ENCODE measurements at regions not wholly inside any gene's neighbourhood (a gene's known extent, or its start where the extent isn't known, plus 50 kb on each side); places are given as distances from the start of the nearest gene placed in this dataset.

DNA sequence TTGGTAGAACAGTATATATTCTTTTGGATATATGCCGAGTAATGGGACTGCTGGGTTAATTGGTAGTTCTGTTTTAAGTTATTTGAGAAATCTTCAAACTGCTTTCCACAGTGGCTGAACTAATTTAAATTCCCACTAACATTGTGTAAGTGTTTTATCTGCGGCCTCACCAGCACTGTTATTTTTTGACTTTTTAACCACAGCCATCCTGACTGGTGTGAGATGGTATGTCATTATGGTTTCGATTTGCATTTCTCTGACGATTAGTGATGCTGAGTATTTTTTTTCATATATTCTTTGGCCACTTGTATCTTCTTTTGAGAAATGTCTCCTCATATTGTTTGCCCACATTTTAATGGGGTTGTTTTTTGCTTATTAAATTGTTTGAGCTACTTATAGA, 357.4 kb downstream of the C12orf50 start:
- no peaks in the 10 kb centered on the region for H3F3A ChIP-seq (ENCODE audit: insufficient read depth, low read length, poor library complexity, severe bottlenecking)
- no peak overlapping the region for H2AFZ ChIP-seq (ENCODE audit: low read depth, low read length)
- no peaks in the 10 kb centered on the region for H3K27me3 ChIP-seq (ENCODE audit: insufficient read depth, low read depth, low read length)
- no peaks in the 10 kb centered on the region for H3K9me2 ChIP-seq (ENCODE audit: insufficient read depth, low read length)
- no peak overlapping the region for H3K9ac ChIP-seq (ENCODE audit: low read length)
- no peaks in the 10 kb centered on the region for H3K79me2 ChIP-seq (replicated peaks; ENCODE audit: insufficient read depth, low read length)
- H3K4me3 ChIP-seq (ENCODE audit: low read length) = no peak overlapping the region
- no peaks in the 10 kb centered on the region for H3K9me3 ChIP-seq (ENCODE audit: low read length)
- H3K4me2 ChIP-seq (ENCODE audit: low read length) = no peak overlapping the region
- H3K27ac ChIP-seq (ENCODE audit: low read length) = no peak overlapping the region
- H3K36me3 ChIP-seq (ENCODE audit: insufficient read depth, low read length) = no peaks in the 10 kb centered on the region
- TF ChIP-seq, protein P1, sequence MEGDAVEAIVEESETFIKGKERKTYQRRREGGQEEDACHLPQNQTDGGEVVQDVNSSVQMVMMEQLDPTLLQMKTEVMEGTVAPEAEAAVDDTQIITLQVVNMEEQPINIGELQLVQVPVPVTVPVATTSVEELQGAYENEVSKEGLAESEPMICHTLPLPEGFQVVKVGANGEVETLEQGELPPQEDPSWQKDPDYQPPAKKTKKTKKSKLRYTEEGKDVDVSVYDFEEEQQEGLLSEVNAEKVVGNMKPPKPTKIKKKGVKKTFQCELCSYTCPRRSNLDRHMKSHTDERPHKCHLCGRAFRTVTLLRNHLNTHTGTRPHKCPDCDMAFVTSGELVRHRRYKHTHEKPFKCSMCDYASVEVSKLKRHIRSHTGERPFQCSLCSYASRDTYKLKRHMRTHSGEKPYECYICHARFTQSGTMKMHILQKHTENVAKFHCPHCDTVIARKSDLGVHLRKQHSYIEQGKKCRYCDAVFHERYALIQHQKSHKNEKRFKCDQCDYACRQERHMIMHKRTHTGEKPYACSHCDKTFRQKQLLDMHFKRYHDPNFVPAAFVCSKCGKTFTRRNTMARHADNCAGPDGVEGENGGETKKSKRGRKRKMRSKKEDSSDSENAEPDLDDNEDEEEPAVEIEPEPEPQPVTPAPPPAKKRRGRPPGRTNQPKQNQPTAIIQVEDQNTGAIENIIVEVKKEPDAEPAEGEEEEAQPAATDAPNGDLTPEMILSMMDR (IDR thresholded peaks at IDR 0.05; ENCODE audit: poor library complexity, severe bottlenecking) = no peak
- TF ChIP-seq SMC3 (conservative IDR thresholded peaks at IDR 0.05; ENCODE audit: poor library complexity) (no peak), POLR2AphosphoS5 (IDR thresholded peaks at IDR 0.05) (no peak), MXI1 (conservative IDR thresholded peaks at IDR 0.05; ENCODE audit: poor library complexity, severe bottlenecking) (no peak), EP300 (conservative IDR thresholded peaks at IDR 0.05; ENCODE audit: poor library complexity, severe bottlenecking) (no peak), RAD21 (conservative IDR thresholded peaks at IDR 0.05) (no peak), EZH2 (IDR thresholded peaks at IDR 0.05; ENCODE audit: borderline replicate concordance, insufficient read depth, low read length, poor library complexity, severe bottlenecking) (no peak), TAF1 (IDR thresholded peaks at IDR 0.05; ENCODE audit: low read depth) (no peak)
- TF ChIP-seq, protein P2, sequence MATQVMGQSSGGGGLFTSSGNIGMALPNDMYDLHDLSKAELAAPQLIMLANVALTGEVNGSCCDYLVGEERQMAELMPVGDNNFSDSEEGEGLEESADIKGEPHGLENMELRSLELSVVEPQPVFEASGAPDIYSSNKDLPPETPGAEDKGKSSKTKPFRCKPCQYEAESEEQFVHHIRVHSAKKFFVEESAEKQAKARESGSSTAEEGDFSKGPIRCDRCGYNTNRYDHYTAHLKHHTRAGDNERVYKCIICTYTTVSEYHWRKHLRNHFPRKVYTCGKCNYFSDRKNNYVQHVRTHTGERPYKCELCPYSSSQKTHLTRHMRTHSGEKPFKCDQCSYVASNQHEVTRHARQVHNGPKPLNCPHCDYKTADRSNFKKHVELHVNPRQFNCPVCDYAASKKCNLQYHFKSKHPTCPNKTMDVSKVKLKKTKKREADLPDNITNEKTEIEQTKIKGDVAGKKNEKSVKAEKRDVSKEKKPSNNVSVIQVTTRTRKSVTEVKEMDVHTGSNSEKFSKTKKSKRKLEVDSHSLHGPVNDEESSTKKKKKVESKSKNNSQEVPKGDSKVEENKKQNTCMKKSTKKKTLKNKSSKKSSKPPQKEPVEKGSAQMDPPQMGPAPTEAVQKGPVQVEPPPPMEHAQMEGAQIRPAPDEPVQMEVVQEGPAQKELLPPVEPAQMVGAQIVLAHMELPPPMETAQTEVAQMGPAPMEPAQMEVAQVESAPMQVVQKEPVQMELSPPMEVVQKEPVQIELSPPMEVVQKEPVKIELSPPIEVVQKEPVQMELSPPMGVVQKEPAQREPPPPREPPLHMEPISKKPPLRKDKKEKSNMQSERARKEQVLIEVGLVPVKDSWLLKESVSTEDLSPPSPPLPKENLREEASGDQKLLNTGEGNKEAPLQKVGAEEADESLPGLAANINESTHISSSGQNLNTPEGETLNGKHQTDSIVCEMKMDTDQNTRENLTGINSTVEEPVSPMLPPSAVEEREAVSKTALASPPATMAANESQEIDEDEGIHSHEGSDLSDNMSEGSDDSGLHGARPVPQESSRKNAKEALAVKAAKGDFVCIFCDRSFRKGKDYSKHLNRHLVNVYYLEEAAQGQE (IDR thresholded peaks at IDR 0.05; ENCODE audit: borderline replicate concordance) = no peak
- no peaks in the 10 kb centered on the region for H4K20me1 ChIP-seq (ENCODE audit: insufficient read depth)

DNA sequence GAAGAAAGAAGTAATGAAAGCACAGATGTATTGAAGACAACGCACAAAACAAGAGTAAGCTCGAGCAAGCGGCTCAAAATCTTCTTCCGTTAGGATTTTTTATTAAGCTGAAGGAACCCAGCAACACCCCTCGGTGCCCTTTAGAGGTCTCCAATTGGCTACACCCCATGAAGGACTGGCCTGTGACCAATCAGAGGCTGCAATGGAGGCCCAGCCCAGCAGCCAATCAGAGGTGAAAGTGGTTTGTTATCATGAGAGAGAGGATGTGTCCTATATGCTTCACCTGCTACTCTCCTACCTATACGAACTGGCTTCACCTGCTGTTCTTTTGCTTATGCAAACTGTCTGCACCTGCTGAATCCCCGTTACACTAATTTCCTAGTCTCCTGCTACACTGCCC, 358.8 kb downstream of the C12orf50 start:
- Histone ChIP-seq H3K4me2 (ENCODE audit: low read length) (no peak overlapping the region), H3K9me3 (ENCODE audit: low read length) (no peaks in the 10 kb centered on the region), H3F3A (ENCODE audit: insufficient read depth, low read length, poor library complexity, severe bottlenecking) (no peaks in the 10 kb centered on the region), H3K4me3 (ENCODE audit: low read length) (no peak overlapping the region), H2AFZ (ENCODE audit: low read depth, low read length) (no peak overlapping the region), H3K9me2 (ENCODE audit: insufficient read depth, low read length) (no peaks in the 10 kb centered on the region), H3K27ac (ENCODE audit: low read length) (no peak overlapping the region), H3K27me3 (ENCODE audit: insufficient read depth, low read depth, low read length) (no peaks in the 10 kb centered on the region), H3K9ac (ENCODE audit: low read length) (no peak overlapping the region), H3K79me2 (replicated peaks; ENCODE audit: insufficient read depth, low read length) (no peaks in the 10 kb centered on the region), H4K20me1 (ENCODE audit: insufficient read depth) (no peaks in the 10 kb centered on the region), H3K36me3 (ENCODE audit: insufficient read depth, low read length) (no peaks in the 10 kb centered on the region)
- no peak for TF ChIP-seq MXI1 (conservative IDR thresholded peaks at IDR 0.05; ENCODE audit: poor library complexity, severe bottlenecking)
- TF ChIP-seq TAF1 (IDR thresholded peaks at IDR 0.05; ENCODE audit: low read depth) = no peak
- no peak for TF ChIP-seq SMC3 (conservative IDR thresholded peaks at IDR 0.05; ENCODE audit: poor library complexity)
- TF ChIP-seq EP300 (conservative IDR thresholded peaks at IDR 0.05; ENCODE audit: poor library complexity, severe bottlenecking) = no peak
- TF ChIP-seq, protein P1 (IDR thresholded peaks at IDR 0.05; ENCODE audit: poor library complexity, severe bottlenecking) = no peak
- TF ChIP-seq, protein P2 (IDR thresholded peaks at IDR 0.05; ENCODE audit: borderline replicate concordance) = no peak
- TF ChIP-seq EZH2 (IDR thresholded peaks at IDR 0.05; ENCODE audit: borderline replicate concordance, insufficient read depth, low read length, poor library complexity, severe bottlenecking) = no peak
- no peak for TF ChIP-seq POLR2AphosphoS5 (IDR thresholded peaks at IDR 0.05)
- no peak for TF ChIP-seq RAD21 (conservative IDR thresholded peaks at IDR 0.05)

All from neural cell (in vitro differentiated cells).